ENCODE measurements at regions not wholly inside any gene's neighbourhood (a gene's known extent, or its start where the extent isn't known, plus 50 kb on each side); places are given as distances from the start of the nearest gene placed in this dataset.
"Not testable (repeated sequence)": the region's sequence is repeated elsewhere in the genome, so short reads cannot be mapped to it uniquely, and the experiment has no call there.

- Histone ChIP-seq H3K9me3 (no peaks in the 10 kb centered on the region), H3K27ac (no peak overlapping the region), H3K4me1 (no peaks in the 10 kb centered on the region), H3K27me3 (no peaks in the 10 kb centered on the region), H3K36me3 (replicated peaks in 1 of 2; ENCODE audit: insufficient read depth in 1 of 2, low read depth in 2 of 2) (no peaks in the 10 kb centered on the region), H3K4me3 (no peak overlapping the region)
- ATAC-seq (no peak), DNase-seq (no peak)
- TF ChIP-seq CTCF (IDR thresholded peaks at IDR 0.05), result no peak
- no peak for TF ChIP-seq POLR2A (IDR thresholded peaks at IDR 0.05)
- 47 to 53% methylated on average over 3 of the region's 3 CpGs for WGBS, 2 donors
- intact Hi-C loops (cut with DNase I), result no loop called here
These were observed 507.4 kb upstream of the ATP2B1 start for GRCh38 chr12:90216020-90216552.

GRCh38 chr12:90211017-90211416 lies 502.4 kb upstream of the ATP2B1 start:
- no peaks in the 10 kb centered on the region for H3K27me3 ChIP-seq
- ATAC-seq, result no peak
- peaks cover 0 to 8% (median 0%) of the 10 kb centered on the region in 3 donors for H3K9me3 ChIP-seq
- no peak overlapping the region for H3K27ac ChIP-seq
- intact Hi-C loops (cut with DNase I), result no loop called here
- no peak overlapping the region for H3K4me3 ChIP-seq
- TF ChIP-seq CTCF (IDR thresholded peaks at IDR 0.05), result no peak
- no peak for TF ChIP-seq POLR2A (IDR thresholded peaks at IDR 0.05)
- no peaks in the 10 kb centered on the region for H3K4me1 ChIP-seq
- WGBS, 2 donors, result 71 to 77% methylated on average over 1 of the region's 1 CpG
- no peaks in the 10 kb centered on the region for H3K36me3 ChIP-seq (replicated peaks in 1 of 2; ENCODE audit: insufficient read depth in 1 of 2, low read depth in 2 of 2)
- no peak for DNase-seq

GRCh38 chr12:90209029-90209428 lies 500.4 kb upstream of the ATP2B1 start:
- H3K27ac ChIP-seq, result no peak overlapping the region
- H3K9me3 ChIP-seq, result peaks cover 0 to 8% (median 0%) of the 10 kb centered on the region in 3 donors
- 56 to 80% methylated on average over 1 of the region's 1 CpG for WGBS, 2 donors
- DNase-seq, result no peak
- no peak overlapping the region for H3K4me3 ChIP-seq
- TF ChIP-seq POLR2A (IDR thresholded peaks at IDR 0.05) (no peak), CTCF (IDR thresholded peaks at IDR 0.05) (no peak)
- intact Hi-C loops (cut with DNase I), result no loop called here
- no peaks in the 10 kb centered on the region for H3K27me3 ChIP-seq
- H3K36me3 ChIP-seq (replicated peaks in 1 of 2; ENCODE audit: insufficient read depth in 1 of 2, low read depth in 2 of 2), result no peaks in the 10 kb centered on the region
- H3K4me1 ChIP-seq, result no peaks in the 10 kb centered on the region
- ATAC-seq, result no peak

GRCh38 chr12:90208379-90208778 lies 499.7 kb upstream of the ATP2B1 start:
- H3K9me3 ChIP-seq; H3K27me3 ChIP-seq; H3K4me1 ChIP-seq; H3K36me3 ChIP-seq (replicated peaks in 1 of 2; ENCODE audit: insufficient read depth in 1 of 2, low read depth in 2 of 2); ATAC-seq; DNase-seq; H3K4me3 ChIP-seq; intact Hi-C loops (cut with DNase I); H3K27ac ChIP-seq: not testable (repeated sequence)

GRCh38 chr12:90207799-90208198 lies 499.2 kb upstream of the ATP2B1 start:
- TF ChIP-seq CTCF (IDR thresholded peaks at IDR 0.05), result no peak
- TF ChIP-seq POLR2A (IDR thresholded peaks at IDR 0.05), result no peak
- H3K9me3 ChIP-seq, result peaks cover 0 to 8% (median 0%) of the 10 kb centered on the region in 3 donors
- H3K4me3 ChIP-seq, result no peak overlapping the region
- H3K4me1 ChIP-seq, result no peaks in the 10 kb centered on the region
- WGBS, 2 donors, result 29 to 57% methylated on average over 3 of the region's 3 CpGs
- intact Hi-C loops (cut with DNase I), result no loop called here
- no peak for DNase-seq
- no peaks in the 10 kb centered on the region for H3K27me3 ChIP-seq
- ATAC-seq, result no peak
- H3K36me3 ChIP-seq (replicated peaks in 1 of 2; ENCODE audit: insufficient read depth in 1 of 2, low read depth in 2 of 2), result no peaks in the 10 kb centered on the region
- H3K27ac ChIP-seq, result no peak overlapping the region
